GM12878 (cell line): ENCODE measurements at regions not wholly inside any gene's neighbourhood (a gene's known extent, or its start where the extent isn't known, plus 50 kb on each side); places are given as distances from the start of the nearest gene placed in this dataset.

ENCODE experiments used
- PKNOX1 ChIP-seq: fragments of 450-650 bp; IDR thresholded peaks from 2 replicates; pipeline ENCODE4 v1.6.1; 2016; ENCODE audit warnings: mild to moderate bottlenecking
- POLR2AphosphoS5 ChIP-seq: IDR thresholded peaks from 2 replicates; pipeline ENCODE4 v1.6.1; 2011; ENCODE audit warnings: mild to moderate bottlenecking, low read length, inconsistent platforms

GRCh38 chr2:204389856-204390255 is 155.4 kb upstream of the PARD3B start:
- TF ChIP-seq PKNOX1 (no peak), POLR2AphosphoS5 (no peak)
